GM21786 (cell line): ENCODE measurements at regions not wholly inside any gene's neighbourhood (a gene's known extent, or its start where the extent isn't known, plus 50 kb on each side); places are given as distances from the start of the nearest gene placed in this dataset.
"Not testable (repeated sequence)": the region's sequence is repeated elsewhere in the genome, so short reads cannot be mapped to it uniquely, and the experiment has no call there.

Experiments
- ATAC-seq: cut with Tn5 transposase; IDR thresholded peaks from one replicate; pipeline ENCODE4 v1.9.1; 2021; ENCODE audit not compliant: unreplicated experiment

- ATAC-seq, result no peak
These were observed 222.9 kb upstream of the KCNK2 start for GRCh38 chr1:214859647-214860046.

GRCh38 chr1:214861615-214862014 is 220.9 kb upstream of the KCNK2 start:
- no peak for ATAC-seq

GRCh38 chr1:214862421-214862820 is 220.1 kb upstream of the KCNK2 start:
- ATAC-seq, result no peak

GRCh38 chr1:214864896-214865688 is 217.4 kb upstream of the KCNK2 start:
- ATAC-seq, result no peak

GRCh38 chr1:214870426-214870825 is 212.1 kb upstream of the KCNK2 start:
- not testable (repeated sequence) for ATAC-seq

GRCh38 chr1:214880956-214881355 is 201.6 kb upstream of the KCNK2 start:
- no peak for ATAC-seq

- ATAC-seq, result no peak
These were observed 199.9 kb upstream of the KCNK2 start for GRCh38 chr1:214882616-214883015.

- no peak for ATAC-seq
These were observed 187.4 kb upstream of the KCNK2 start for GRCh38 chr1:214895011-214895600.

GRCh38 chr1:214896921-214897320 is 185.6 kb upstream of the KCNK2 start:
- no peak for ATAC-seq

GRCh38 chr1:214897581-214897980 is 185.0 kb upstream of the KCNK2 start:
- ATAC-seq, result no peak

GRCh38 chr1:214898161-214898560 is 184.4 kb upstream of the KCNK2 start:
- ATAC-seq, result no peak

- no peak for ATAC-seq
These were observed 183.8 kb upstream of the KCNK2 start for GRCh38 chr1:214898718-214899117.

GRCh38 chr1:214899908-214900460 is 182.6 kb upstream of the KCNK2 start:
- ATAC-seq, result no peak

GRCh38 chr1:214900590-214900989 is 181.9 kb upstream of the KCNK2 start:
- ATAC-seq, result no peak

- ATAC-seq, result no peak
These were observed 180.8 kb upstream of the KCNK2 start for GRCh38 chr1:214901718-214902117.

- ATAC-seq, result no peak
These were observed 179.8 kb upstream of the KCNK2 start for GRCh38 chr1:214902636-214903320.

- ATAC-seq, result no peak
These were observed 170.4 kb upstream of the KCNK2 start for GRCh38 chr1:214912127-214912526.

- ATAC-seq, result no peak
These were observed 168.6 kb upstream of the KCNK2 start for GRCh38 chr1:214913966-214914365.

GRCh38 chr1:214917081-214917635 is 165.4 kb upstream of the KCNK2 start:
- no peak for ATAC-seq

- ATAC-seq, result no peak
These were observed 163.8 kb upstream of the KCNK2 start for GRCh38 chr1:214918745-214919144.

GRCh38 chr1:214920337-214920736 is 162.2 kb upstream of the KCNK2 start:
- ATAC-seq, result no peak
